ENCODE measurements at regions not wholly inside any gene's neighbourhood (a gene's known extent, or its start where the extent isn't known, plus 50 kb on each side); places are given as distances from the start of the nearest gene placed in this dataset.

DNA sequence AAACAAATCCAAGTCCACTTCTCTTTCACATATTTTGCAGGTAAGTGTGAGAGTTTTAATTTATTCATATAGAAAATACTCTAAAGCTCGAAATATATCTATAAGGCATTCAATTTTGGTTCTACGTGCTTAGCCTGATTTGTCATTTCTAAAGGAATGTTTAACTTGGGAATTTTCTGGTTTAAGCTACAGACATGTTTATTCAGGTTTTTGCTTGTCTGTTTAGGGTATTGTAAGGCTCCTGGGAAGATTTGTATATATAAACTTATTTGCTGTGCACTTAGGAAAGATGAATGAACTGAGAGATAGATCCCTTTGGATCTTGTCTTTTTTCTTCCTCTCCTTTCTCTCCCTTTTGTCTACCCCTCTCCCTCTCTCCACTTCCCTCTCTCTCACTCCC lies 185.9 kb upstream of the NEIL3 start:
- no peak overlapping the region for H3K4me3 ChIP-seq (ENCODE audit: low read depth, low read length)
- DNase-seq (ENCODE audit: low read depth): no peak
- TF ChIP-seq, protein P1, sequence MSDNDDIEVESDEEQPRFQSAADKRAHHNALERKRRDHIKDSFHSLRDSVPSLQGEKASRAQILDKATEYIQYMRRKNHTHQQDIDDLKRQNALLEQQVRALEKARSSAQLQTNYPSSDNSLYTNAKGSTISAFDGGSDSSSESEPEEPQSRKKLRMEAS (IDR thresholded peaks at IDR 0.05; ENCODE audit: low read depth, low read length): no peak
- TF ChIP-seq CTCF (IDR thresholded peaks at IDR 0.05; ENCODE audit: low read depth, low read length): no peak
- TF ChIP-seq POLR2A (IDR thresholded peaks at IDR 0.05; ENCODE audit: extremely low read depth, insufficient read length): no peak
- TF ChIP-seq MYC (IDR thresholded peaks at IDR 0.05; ENCODE audit: low read depth, low read length): no peak

- TF ChIP-seq POLR2A (IDR thresholded peaks at IDR 0.05; ENCODE audit: extremely low read depth, insufficient read length): no peak
- TF ChIP-seq MYC (IDR thresholded peaks at IDR 0.05; ENCODE audit: low read depth, low read length): no peak
- TF ChIP-seq, protein P1 (IDR thresholded peaks at IDR 0.05; ENCODE audit: low read depth, low read length): no peak
- TF ChIP-seq CTCF (IDR thresholded peaks at IDR 0.05; ENCODE audit: low read depth, low read length): no peak
- no peak for DNase-seq (ENCODE audit: low read depth)
- H3K4me3 ChIP-seq (ENCODE audit: low read depth, low read length): no peak overlapping the region
Observed at GRCh38 chr4:177124349-177125064, 185.2 kb upstream of the NEIL3 start.

- no peak for DNase-seq (ENCODE audit: low read depth)
- no peak overlapping the region for H3K4me3 ChIP-seq (ENCODE audit: low read depth, low read length)
- no peak for TF ChIP-seq POLR2A (IDR thresholded peaks at IDR 0.05; ENCODE audit: extremely low read depth, insufficient read length)
- TF ChIP-seq MYC (IDR thresholded peaks at IDR 0.05; ENCODE audit: low read depth, low read length): no peak
- no peak for TF ChIP-seq CTCF (IDR thresholded peaks at IDR 0.05; ENCODE audit: low read depth, low read length)
- TF ChIP-seq, protein P1 (IDR thresholded peaks at IDR 0.05; ENCODE audit: low read depth, low read length): no peak
Observed at GRCh38 chr4:177125656-177126055, 184.0 kb upstream of the NEIL3 start.

DNA sequence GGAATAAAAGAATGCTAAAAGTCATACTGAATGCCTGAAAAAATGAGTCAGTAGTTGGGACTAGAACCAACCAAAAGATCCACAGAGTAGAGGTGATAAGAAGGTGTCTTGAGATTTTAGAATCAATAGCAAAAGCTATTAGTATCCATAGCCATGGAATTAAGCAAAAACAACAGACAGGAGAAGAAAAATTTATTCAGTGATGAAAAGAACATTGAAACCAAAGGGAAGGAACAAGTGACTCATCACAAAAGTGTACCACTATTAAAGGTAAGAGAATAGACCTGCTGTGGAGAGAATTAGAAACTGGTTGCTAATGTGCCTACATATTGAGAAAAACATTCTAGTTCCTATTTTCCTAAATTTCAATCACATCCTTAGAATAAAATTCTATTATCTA lies 182.0 kb upstream of the NEIL3 start:
- DNase-seq (ENCODE audit: low read depth): no peak
- TF ChIP-seq, protein P1 (IDR thresholded peaks at IDR 0.05; ENCODE audit: low read depth, low read length): no peak
- no peak for TF ChIP-seq CTCF (IDR thresholded peaks at IDR 0.05; ENCODE audit: low read depth, low read length)
- no peak for TF ChIP-seq MYC (IDR thresholded peaks at IDR 0.05; ENCODE audit: low read depth, low read length)

GRCh38 chr4:177128306-177128705 lies 181.4 kb upstream of the NEIL3 start:
- TF ChIP-seq, protein P1 (IDR thresholded peaks at IDR 0.05; ENCODE audit: low read depth, low read length): no peak
- TF ChIP-seq MYC (IDR thresholded peaks at IDR 0.05; ENCODE audit: low read depth, low read length) (no peak), CTCF (IDR thresholded peaks at IDR 0.05; ENCODE audit: low read depth, low read length) (no peak), POLR2A (IDR thresholded peaks at IDR 0.05; ENCODE audit: extremely low read depth, insufficient read length) (no peak)
- DNase-seq (ENCODE audit: low read depth): no peak
- H3K4me3 ChIP-seq (ENCODE audit: low read depth, low read length): no peak overlapping the region

More for the DNA sequence above, 182.0 kb upstream of the NEIL3 start:
- H3K4me3 ChIP-seq (ENCODE audit: low read depth, low read length): no peak overlapping the region

All from NB4 (cell line).